Colonic mucosa (tissue), 4 donors: ENCODE measurements at regions not wholly inside any gene's neighbourhood (a gene's known extent, or its start where the extent isn't known, plus 50 kb on each side); places are given as distances from the start of the nearest gene placed in this dataset.
"Not testable (repeated sequence)": the region's sequence is repeated elsewhere in the genome, so short reads cannot be mapped to it uniquely, and the experiment has no call there.

Source experiments
- DNase-seq: peaks from one replicate; pipeline ENCODE4 v3.0.0-alpha.2; 2020
- H3K27ac ChIP-seq: fragments of 200-600 bp; one replicate; pipeline ENCODE4 v1.8.0; 2021
- H3K27me3 ChIP-seq: fragments of 200-600 bp; one replicate; pipeline ENCODE4 v1.8.0; 2021
- H3K36me3 ChIP-seq: fragments of 200-600 bp; one replicate; pipeline ENCODE4 v1.8.0; 2021
- H3K4me1 ChIP-seq: fragments of 200-600 bp; one replicate; pipeline ENCODE4 v1.8.0; 2021; ENCODE audit warnings: mild to moderate bottlenecking
- H3K4me3 ChIP-seq: fragments of 200-600 bp; one replicate; pipeline ENCODE4 v1.8.0; 2021
- H3K9ac ChIP-seq, 2 donors: one replicate each; pipeline ENCODE4 v1.7.0; 2013; ENCODE audit warnings: control low read depth in 2 of 2, low read depth in 2 of 2, low read length in 2 of 2
- H3K9me3 ChIP-seq: fragments of 200-600 bp; one replicate; pipeline ENCODE4 v1.8.0; 2021
- intact Hi-C: fragments of 100-400 bp; cut with DNase I; formaldehyde crosslinking; loops from one replicate; pipeline ENCODE4 v1.14.1; 2022
- TF ChIP-seq, protein P1 (sequence below): fragments of 200-600 bp; IDR thresholded peaks from one replicate; pipeline ENCODE4 v1.8.0; 2022; ENCODE audit warnings: antibody characterized with exemption, mild to moderate bottlenecking
- donor health status: healthy.
- donor health status: DM: no; HTN: no; CAD: no.
- donor health status: DM: no; HTN: no; CAD: no.

GRCh38 chr6:100296810-100297544 lies 167.7 kb downstream of the SIM1 start:
- Histone ChIP-seq H3K9ac (no peak overlapping the region), H3K4me3 (no peak overlapping the region), H3K4me1 (no peaks in the 10 kb centered on the region), H3K27me3 (no peaks in the 10 kb centered on the region), H3K9me3 (no peaks in the 10 kb centered on the region), H3K27ac (no peak overlapping the region), H3K36me3 (no peaks in the 10 kb centered on the region)
- no peak for DNase-seq
- TF ChIP-seq, protein P1, sequence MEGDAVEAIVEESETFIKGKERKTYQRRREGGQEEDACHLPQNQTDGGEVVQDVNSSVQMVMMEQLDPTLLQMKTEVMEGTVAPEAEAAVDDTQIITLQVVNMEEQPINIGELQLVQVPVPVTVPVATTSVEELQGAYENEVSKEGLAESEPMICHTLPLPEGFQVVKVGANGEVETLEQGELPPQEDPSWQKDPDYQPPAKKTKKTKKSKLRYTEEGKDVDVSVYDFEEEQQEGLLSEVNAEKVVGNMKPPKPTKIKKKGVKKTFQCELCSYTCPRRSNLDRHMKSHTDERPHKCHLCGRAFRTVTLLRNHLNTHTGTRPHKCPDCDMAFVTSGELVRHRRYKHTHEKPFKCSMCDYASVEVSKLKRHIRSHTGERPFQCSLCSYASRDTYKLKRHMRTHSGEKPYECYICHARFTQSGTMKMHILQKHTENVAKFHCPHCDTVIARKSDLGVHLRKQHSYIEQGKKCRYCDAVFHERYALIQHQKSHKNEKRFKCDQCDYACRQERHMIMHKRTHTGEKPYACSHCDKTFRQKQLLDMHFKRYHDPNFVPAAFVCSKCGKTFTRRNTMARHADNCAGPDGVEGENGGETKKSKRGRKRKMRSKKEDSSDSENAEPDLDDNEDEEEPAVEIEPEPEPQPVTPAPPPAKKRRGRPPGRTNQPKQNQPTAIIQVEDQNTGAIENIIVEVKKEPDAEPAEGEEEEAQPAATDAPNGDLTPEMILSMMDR = no peak
- intact Hi-C loops = no loop called here

- H3K27ac ChIP-seq, H3K4me3 ChIP-seq, H3K9me3 ChIP-seq, intact Hi-C loops, DNase-seq, H3K36me3 ChIP-seq, H3K27me3 ChIP-seq, H3K9ac ChIP-seq, H3K4me1 ChIP-seq: not testable (repeated sequence)
These were observed 169.5 kb downstream of the SIM1 start for GRCh38 chr6:100295172-100295571.

- intact Hi-C loops = no loop called here
- no peak overlapping the region for H3K27ac ChIP-seq
- no peak overlapping the region for H3K4me3 ChIP-seq
- no peaks in the 10 kb centered on the region for H3K9me3 ChIP-seq
- TF ChIP-seq, protein P1 = no peak
- no peaks in the 10 kb centered on the region for H3K27me3 ChIP-seq
- H3K36me3 ChIP-seq = no peaks in the 10 kb centered on the region
- no peak overlapping the region for H3K9ac ChIP-seq
- no peak for DNase-seq
- H3K4me1 ChIP-seq = no peaks in the 10 kb centered on the region
These were observed 175.4 kb downstream of the SIM1 start for GRCh38 chr6:100289285-100289684.

DNA sequence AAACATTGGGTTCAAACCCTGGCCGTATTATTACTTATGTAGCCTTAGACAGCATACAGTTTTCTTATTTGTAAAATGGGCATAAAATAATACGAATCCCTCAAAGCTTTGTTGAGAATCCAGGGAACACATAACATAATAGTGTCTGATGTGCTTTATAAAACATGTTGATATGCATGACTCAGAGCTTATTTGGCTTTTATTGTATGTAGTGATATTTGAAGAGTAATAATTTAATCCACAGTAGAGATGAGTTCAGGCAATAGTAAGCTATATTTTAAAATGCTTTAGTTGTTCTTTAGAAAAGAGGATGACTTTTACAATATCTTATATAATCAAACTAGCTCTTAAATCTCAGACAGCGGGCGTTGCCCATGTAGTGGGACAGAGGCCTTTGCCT lies 176.4 kb downstream of the SIM1 start:
- intact Hi-C loops = no loop called here
- TF ChIP-seq, protein P1 = no peak
- Histone ChIP-seq H3K36me3 (no peaks in the 10 kb centered on the region), H3K27ac (no peak overlapping the region), H3K4me3 (no peak overlapping the region), H3K9ac (no peak overlapping the region), H3K27me3 (no peaks in the 10 kb centered on the region), H3K9me3 (no peaks in the 10 kb centered on the region), H3K4me1 (no peaks in the 10 kb centered on the region)
- no peak for DNase-seq

DNA sequence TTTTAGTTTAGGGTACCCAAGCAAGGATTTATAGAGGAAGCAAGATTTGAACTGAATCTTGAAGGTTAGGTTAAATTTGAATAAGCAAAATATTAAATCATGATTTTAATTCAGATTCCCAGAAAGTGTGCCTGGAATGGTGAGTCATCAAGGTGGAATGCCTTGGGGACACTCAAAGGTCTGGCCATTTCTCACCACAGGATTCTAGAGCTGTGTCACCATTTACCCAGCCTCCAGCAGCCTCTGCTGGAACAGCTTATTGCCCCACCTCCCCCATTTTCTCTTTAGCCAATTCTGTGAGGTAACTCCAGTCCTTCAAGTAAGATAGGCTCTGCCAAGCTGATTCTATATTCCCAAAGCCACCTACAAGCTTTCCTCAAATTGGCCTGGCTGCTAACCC lies 181.4 kb downstream of the SIM1 start:
- H3K4me1 ChIP-seq = no peaks in the 10 kb centered on the region
- TF ChIP-seq, protein P1 = no peak
- no peak overlapping the region for H3K9ac ChIP-seq
- DNase-seq = no peak
- intact Hi-C loops = no loop called here
- H3K4me3 ChIP-seq = no peak overlapping the region
- H3K9me3 ChIP-seq = no peaks in the 10 kb centered on the region
- no peaks in the 10 kb centered on the region for H3K36me3 ChIP-seq
- no peak overlapping the region for H3K27ac ChIP-seq
- no peaks in the 10 kb centered on the region for H3K27me3 ChIP-seq

DNA sequence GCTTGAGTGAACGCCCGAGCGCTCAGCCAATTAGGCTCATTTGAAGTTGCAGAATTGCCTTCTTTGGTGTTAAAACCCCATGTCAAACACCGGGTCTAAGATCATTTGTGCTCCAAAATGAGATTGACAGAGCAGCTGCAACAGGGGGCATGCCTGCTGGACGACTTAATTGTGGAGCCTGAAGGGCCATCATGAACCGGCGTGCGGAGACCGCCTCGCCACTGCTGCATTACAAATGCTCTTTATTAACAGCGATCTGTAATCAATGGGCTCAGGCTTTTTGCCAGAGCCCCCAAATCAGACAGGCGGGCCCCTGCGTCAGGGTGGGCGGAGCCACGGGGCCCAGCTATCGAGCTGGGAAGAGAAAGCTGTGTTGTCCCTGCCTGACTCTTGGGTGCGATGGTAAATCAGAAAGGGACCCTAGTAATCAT lies 183.2 kb downstream of the SIM1 start:
- intact Hi-C loops = no loop called here

More for the DNA sequence above, 183.2 kb downstream of the SIM1 start:
- Histone ChIP-seq H3K4me3 (no peak overlapping the region), H3K36me3 (no peaks in the 10 kb centered on the region), H3K9me3 (no peaks in the 10 kb centered on the region), H3K27ac (no peak overlapping the region), H3K9ac (no peak overlapping the region), H3K4me1 (no peaks in the 10 kb centered on the region), H3K27me3 (no peaks in the 10 kb centered on the region)
- TF ChIP-seq, protein P1 = no peak
- no peak for DNase-seq
